ENCODE measurements at regions not wholly inside any gene's neighbourhood (a gene's known extent, or its start where the extent isn't known, plus 50 kb on each side); places are given as distances from the start of the nearest gene placed in this dataset.
"Not testable (repeated sequence)": the region's sequence is repeated elsewhere in the genome, so short reads cannot be mapped to it uniquely, and the experiment has no call there.

DNA sequence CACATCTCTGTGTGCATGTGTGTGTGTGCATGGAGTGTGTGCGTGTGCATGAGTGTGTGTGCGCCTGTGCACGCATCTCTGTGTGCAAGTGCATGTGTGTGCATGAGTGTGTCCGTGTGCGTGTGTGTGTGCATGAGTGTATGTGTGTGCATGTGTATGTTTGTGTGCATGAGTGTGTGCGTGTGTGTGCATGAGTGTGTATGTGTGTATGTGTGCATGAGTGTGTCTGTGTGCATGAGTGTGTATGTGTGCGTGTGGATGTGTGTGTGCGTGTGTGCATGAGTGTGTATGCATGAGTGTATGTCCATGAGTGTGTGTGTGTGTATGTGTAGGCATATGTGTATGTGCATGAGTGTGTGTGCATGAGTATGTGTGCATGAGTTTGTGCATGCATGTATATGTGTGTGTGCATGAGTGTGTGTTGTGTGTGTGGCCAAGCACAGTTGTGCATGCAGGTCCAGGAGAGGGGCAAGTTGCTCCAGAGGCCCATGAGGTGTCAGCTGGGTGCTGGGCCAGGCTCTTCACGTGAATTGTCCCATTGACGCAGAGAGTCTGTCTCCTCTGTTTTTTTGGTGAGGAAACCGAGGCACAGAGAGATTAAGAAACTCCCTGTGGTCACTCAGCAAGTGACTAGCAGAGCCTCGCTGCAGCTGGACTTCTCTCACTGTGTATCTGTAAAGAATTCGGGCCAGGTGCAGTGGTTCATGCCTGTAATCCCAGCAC, 75.5 kb downstream of the ASB1 start:
- DNase-seq (ENCODE audit: low read depth, low spot score) = no peak

DNA sequence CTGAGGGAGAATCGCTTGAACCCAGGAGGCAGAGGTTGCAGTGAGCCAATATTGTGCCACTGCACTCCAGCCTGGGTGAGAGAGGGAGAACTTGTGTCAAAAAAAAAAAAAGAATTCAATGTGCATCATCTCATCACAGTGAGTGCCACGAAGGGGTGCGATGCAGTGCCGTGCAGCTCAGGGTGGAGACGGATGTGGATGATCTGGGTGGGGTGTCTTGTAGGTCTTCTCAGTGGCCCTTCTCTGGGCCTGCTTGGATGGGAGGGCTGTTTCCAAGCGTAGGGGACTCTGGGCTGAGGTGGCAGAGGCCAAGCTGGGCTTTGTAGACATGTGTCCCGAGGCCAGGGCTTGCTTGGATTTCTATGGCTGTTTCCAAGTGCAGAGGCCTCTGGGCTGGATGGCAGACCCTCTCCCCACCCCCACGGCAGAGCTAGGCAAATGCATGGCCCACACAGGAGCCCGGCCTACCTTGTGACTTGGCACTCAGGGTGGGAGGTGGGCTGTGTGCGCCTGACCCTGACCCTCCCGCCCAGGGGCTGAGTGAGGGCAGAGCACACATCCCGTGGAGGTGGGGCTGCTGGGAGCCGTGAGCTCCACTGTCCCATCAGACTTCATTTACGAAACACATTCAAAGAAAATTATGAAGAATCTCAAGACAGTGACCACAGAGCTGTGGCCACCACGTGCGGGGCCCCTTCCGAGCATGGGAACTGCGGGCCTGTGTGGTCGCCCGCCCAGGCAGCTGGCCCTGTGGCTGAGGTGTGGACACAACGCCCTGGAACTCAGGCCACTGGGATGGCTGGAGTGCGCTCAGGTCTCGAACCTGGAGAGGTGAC, 76.4 kb downstream of the ASB1 start:
- no peak for DNase-seq (ENCODE audit: low read depth, low spot score)

DNA sequence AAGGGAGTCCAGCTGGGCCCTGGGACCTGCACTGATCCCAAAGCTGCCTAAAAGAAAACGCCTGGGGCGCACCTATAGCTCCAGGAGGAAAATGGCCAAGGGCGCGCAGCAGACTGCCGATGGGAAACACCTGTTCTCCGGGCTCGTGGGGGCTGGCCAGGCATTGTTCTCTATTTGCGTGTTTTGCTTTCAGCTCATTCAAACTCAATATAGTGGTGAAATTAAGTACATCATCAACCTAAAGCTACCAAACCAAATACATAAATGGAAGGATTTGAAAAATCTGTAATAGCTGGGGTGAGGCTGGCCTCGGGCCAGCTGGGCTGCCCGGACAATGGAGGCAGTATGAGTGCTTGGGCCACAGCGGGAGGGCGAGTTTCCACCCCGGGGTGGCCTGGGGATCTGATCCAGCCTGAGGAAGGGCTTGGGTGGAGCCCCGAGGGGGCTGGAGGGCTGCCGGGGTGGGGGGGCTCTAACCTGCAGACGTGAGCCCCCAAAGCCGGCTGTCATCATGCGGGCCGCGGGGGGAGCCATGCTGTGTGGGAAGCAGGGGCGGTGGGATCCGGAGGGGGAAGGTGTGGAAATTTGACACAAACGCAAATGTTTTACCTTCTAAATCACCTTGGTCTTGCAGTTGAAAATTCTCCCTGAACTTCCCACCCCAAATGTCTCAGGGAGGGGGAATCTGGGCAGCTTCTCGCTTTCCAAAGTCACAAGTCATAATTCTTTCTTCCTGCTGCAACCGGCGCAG, 77.6 kb downstream of the ASB1 start:
- DNase-seq (ENCODE audit: low read depth, low spot score) = no peak

DNA sequence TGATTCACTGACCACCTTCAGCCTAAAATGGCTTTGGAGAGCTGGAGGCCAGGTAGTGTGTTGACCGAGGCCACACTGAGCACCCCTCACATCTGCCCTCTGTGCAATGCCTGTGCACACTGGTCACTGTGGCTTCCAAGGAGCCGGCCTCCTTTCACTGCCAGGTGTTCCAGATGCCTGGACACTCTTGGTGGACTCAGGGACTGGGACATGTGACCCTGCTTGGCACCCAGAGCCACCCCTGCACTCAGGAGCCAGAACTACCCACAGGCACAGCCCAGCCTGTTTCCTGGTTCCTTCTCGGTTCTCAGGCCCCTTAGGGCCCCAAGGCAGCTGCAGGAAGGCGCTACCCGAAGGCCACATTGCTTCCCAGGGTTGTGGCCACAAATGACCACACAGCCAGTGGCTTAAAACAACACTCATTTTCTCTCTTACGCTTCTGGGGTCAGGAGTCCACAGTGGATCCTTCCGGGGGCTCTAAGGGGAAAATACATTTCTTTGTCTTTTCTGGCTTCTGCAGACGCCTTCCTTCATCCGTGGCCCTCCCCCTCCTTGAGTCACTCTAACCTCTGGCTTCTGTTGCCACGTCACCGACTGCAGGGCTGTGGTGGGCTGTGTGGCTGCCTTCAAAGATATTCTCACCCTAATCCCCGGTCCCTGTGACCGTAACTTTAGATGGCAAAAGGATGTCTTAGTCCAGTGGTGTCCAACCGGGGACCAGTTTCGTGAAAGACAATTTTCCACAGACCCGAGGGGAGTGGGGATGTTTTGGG, 78.6 kb downstream of the ASB1 start:
- DNase-seq (ENCODE audit: low read depth, low spot score) = no peak

DNA sequence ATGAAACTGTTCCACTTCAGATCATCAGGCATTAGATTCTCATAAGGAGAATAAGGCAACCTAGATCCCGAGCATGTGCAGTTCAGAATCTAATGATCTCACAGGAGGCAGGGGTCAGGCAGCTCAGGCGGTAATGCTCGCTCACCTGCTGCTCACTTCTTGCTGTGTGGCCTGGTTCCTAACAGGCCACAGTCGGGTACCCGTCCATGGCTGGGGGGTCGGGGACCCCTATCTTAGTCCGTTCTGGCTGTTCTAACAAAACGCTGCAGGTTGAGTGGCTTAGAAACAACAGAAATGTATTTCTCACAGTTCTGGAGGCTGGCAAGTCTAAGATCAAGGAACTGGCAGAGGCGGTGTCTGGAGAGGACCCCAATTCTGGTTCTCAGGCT, 79.2 kb downstream of the ASB1 start:
- DNase-seq (ENCODE audit: low read depth, low spot score) = no peak

DNA sequence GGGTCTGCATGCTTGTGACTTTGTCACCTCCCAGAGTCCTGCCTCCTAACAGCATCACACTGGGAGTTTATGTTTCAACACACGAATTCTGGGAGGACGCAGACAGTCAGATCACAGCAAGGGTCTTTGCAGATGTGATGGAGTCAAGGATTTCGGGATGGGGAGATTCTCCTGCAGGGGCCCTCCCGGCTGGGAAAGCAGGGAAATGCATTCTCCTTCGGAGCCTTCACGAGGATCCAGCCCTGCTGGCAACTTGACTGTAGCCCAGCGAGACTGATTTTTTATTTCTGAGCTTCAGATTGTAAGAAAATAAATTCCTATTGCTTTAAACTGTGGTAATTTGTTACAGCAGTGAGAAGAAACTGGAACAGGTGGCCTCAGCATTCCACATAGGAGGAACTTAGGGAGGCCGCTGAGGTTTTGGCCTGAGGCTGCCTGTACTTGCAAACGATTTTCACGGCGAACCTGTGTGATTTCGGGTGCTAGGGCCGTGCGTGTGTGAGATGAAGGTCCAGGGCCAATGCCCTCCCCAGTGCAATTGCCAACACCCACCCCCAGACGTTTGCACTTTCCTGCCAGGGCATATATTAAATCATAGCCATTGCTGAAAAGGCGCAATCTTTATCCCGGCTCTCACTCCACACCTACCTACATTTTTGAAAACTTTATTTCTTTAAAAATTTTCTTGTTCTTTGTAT, 79.8 kb downstream of the ASB1 start:
- DNase-seq (ENCODE audit: low read depth, low spot score) = no peak

DNA sequence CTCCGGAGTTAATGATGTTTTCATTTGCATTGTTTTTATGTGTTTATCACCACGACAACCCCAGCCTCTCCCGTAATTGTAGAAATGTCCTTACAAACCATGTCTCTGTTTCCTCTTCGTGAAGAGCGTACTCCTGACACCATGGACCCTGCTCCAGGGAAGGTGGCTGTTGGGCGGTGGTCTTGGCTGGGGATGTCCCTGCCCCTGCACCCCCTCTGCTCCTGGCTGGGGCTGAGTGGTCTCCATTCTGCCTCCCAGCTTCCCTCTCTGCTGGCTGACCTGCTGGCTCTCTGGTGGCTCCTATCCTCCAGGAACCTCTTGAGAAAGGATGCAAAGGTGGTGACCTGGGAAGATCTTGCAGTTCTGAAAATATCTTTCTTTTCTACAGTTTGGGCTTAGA, 81.1 kb downstream of the ASB1 start:
- no peak for DNase-seq (ENCODE audit: low read depth, low spot score)

DNA sequence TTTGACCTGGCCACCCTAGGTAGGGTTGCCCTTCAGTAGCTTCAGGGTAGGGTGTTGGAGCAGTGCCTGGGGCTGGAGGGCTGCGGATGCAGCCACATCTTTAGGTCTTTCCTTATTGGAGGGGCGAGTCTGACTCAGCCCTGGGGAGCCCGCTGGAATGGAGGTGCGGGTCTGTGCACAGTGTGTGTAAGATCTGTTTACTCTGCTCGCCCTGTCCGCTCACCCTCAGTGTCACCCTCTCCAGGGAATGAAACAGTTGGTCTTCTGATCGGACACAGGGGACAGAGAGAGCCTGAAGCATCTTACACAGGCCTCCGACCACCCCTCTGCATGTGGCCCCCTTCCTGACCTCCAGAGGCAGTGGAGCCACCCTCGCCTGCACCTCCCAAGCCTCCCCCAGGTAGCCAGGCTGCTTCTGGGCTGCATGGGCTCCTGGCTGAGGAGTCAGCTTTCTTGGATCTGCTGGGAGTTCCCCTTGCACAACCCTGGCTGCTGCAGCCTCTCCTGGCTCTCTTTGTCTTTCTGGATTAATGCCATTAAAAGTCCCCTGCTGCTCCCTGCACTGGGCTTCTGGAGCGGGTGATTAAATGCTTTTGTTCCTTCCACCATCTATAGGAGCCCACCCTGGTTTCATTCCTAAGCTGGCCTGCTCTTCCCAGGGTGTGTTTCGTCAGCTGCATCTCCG, 82.6 kb downstream of the ASB1 start:
- peak; percentile 66 for DNase-seq (ENCODE audit: low read depth, low spot score)

DNA sequence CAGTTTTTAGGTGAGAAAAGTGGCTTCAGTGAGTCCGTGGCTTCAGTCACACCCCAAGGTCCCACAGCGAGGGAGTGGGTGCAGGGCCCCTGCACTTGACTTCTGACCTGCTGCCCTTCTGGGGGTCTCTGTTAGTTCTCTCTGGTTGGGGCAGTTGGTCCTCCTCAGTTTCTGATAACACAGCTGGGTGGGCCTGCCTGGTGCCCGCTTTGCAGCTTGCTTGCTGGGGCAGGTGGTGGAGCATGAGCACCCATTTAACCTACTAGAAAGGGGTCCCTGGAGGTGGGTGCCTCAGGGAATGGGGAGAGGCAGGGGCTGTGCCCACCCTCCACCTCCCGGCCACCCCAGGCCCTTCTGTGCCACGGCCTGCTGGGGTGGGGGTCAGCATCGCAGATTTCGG, 83.2 kb downstream of the ASB1 start:
- DNase-seq (ENCODE audit: low read depth, low spot score) = no peak

DNA sequence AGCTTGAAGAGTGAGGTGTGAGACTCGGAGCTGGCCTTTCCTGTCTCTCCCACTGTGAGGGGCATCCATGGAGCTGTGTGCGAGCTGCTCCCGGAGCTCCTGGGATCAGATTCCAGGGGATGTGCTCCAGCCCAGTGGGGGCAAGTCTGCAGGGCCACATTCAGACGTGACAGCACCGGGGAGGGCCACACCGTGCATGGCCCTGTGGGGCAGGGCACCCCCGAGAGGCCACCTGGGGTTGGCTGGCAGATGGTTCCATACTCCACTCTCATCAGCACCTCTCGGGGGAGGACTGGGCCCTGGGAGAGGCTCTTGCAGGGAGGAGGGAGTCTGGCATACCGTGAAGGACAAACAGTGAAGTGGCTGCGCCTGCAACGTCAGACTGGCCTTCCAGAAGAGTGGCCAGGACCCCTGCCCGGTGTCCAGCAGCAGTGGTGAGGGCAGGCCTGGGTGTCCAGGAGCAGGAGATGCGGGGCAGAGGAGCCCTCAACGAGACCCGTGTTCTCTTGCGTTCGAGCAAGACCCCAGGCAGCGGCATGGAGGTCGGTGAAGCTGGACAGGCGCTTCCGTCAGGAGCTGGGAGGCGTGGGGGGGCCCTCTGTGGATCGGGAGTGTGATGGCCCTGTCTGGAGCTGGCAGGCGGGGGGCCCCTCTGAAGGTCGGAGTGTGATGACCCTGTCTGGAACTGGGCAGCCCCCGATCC, 84.3 kb downstream of the ASB1 start:
- DNase-seq (ENCODE audit: low read depth, low spot score) = no peak

DNA sequence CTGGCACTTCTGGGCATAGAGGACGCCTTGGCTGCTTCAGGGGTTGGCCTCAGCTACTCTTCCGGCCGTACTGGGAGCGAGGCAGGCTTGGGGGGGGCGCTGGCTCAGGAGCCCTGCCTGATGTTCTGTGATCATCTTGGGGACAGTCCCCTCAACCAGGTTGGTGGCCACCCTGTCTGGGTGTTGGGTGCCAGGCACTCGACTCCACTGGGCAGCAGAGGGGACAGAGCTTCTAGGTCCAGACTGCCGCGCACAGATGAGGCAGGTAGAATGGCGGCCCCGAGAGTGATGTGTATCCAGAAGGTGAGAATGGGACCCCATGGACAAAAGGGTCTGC, 84.9 kb downstream of the ASB1 start:
- no peak for DNase-seq (ENCODE audit: low read depth, low spot score)

DNA sequence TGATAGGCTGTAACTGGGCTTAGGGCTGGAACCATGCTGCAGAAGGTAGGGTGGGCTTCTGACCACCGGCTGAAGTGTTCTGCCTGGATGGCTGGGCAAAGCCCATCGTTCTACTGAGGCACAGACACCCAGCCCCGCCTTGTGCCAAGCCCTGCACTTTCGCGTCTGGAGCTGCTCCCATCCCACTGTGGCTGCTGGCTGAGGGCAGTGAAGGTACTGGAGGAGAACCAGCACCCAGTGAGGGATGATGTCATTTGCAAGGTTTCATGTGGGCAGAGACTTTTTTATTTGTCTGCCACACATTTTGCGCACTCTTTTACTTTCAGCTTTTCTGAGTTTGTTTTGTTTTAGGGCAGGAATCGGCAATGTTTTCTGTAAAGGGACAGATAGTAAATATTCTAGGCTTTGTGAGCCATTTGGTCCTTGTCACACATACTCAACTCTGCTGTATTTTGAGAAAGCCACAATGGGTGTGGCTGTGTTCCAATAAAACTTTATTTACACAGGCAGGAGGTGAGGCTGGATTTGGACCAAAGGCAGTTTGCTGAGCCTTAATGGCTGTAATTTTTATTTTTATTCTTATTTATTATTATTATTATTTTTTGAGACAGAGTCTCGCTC, 85.6 kb downstream of the ASB1 start:
- DNase-seq (ENCODE audit: low read depth, low spot score) = no peak

DNA sequence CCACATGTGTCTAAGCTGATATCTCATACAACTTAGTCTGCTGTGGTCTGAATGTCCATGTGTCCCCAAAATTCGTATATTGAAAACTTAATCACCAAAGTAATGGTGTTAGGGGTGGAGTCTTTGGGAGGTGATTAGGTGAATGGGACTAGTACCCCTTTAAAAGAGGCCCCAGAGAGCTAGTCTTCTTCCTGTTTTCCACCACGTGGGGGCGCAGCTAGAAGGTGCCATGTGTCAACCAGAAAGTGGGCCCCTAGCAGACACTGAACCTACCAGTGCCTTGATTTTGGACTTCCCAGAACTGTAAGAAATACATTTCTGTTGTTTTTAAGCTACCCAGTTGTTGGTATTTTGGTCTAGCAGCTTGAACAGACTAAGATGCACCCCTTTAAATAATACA, 86.6 kb downstream of the ASB1 start:
- DNase-seq (ENCODE audit: low read depth, low spot score) = peak; percentile 56

DNA sequence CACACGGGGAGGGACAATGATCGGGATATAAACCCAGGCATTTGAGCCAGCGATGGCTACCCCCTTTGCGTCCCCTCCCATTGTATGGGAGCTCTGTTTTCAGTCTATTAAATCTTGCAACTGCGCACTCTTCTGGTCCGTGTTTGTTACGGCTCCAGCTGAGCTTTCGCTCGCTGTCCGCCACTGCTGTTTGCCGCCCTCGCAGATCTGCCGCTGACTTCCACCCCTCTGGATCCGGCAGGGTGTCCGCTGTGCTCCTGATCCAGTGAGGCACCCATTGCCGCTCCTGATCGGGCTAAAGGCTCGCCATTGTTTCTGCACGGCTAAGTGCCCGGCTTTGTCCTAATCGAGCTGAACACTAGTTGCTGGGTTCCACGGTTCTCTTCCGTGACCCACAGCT, 87.3 kb downstream of the ASB1 start:
- not testable (repeated sequence) for DNase-seq (ENCODE audit: low read depth, low spot score)

DNA sequence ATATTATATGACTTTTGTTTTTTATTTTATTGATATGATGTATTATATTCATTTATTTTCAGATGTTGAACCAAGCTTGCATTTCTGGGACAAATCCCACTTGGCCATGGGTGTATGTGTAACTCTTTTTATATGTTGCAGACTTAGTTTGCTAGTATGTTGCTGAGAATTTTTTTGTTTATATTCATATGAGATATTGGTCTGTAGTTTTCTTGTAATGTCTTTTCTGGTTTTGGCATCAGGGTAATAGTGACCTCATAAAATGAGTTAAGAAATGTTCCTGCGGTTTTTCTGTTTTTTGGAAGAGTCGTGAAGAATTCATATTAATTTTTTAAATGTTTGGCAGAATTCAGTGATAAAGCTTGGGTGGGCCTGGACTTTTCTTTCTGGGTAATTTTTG, 88.7 kb downstream of the ASB1 start:
- no peak for DNase-seq (ENCODE audit: low read depth, low spot score)

DNA sequence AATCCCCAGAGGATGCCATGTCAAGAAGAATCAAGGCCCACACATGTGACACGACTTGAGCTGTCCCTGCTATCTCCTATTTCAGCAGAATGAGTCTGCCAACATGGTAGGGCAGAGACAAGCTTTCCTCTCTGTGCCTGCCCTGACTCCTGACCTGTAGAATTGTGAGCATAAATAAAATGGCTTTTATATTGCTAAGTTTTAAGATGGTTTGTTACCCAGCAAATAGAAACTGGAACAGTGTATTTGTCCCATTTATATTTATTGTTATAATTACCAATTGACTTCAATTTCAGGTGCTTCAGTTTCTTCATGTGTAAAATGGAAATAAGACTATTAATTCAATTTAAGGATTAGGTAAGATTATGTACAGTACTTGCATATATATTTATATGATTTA, 90.5 kb downstream of the ASB1 start:
- no peak for DNase-seq (ENCODE audit: low read depth, low spot score)

DNA sequence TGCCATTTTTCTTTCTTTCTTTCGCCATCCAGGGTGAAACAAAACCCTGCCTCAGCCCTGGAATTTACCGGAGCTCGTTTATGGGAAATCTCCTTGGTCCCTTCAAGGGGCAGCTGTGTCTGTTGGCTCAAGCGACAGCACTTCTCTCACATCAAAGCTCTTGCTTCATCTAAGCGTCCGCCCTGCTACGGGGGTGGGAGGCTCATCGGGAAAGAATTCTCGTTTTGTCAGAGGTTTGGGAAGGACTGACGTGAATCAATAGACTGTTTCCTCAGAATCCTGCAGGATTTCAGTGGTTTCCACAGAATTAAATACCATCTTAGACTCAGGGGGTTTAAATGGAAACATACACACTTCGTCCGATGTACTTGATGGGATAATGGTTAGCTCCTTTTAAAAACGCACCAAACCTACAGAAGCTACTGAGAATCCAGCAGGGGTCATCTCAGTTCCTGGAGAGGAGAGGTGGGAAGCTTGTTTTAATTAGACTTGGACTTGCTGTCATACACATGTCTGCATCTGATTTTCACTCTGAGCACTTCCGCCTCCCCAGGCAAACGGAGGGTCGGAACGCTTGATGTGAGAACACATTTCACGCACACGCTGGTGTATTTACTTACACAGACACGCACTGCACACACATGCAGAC, 91.6 kb downstream of the ASB1 start:
- no peak for DNase-seq (ENCODE audit: low read depth, low spot score)

DNA sequence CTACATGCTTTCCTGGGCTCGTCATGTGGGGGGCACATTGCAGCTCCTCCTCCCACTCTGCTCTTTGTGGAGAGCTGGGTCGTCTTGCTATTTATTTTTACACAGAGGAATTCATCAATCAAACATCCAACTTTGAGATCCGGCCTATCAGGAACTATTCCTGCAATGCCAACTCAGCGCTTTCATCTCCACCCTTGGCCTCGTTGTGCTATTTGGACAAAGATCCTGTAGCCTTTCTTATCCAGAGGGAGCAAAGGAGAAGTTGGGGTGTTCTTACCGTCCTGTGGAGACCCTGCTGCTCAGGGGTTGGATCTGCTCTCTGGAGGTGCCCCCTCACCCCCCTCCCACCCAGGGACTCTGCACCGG, 92.1 kb downstream of the ASB1 start:
- no peak for DNase-seq (ENCODE audit: low read depth, low spot score)

DNA sequence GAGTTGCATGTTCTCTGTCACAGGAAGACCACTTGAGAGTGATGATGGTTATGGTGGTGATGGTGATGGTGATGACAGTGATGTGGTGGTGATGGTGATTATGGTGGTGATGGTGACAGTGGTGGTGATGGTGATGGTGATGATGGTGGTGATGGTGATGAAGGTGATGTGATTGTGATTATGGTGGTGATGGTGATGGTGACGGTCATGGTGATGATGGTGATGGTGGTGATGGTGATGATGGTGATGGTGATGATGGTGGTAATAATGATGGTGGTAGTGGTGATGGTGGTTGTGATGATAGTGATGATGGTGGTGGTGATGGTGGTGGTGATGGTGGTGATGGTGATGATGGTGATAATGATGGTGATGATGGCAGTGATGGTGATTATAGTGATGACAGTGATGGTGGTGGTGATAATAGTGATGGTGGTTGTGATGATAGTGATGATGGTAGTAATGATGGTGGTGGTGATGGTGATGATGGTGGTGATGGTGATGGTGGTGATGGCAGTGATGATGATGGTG, 93.7 kb downstream of the ASB1 start:
- no peak for DNase-seq (ENCODE audit: low read depth, low spot score)
